Caco-2 (cell line): ENCODE measurements at regions not wholly inside any gene's neighbourhood (a gene's known extent, or its start where the extent isn't known, plus 50 kb on each side); places are given as distances from the start of the nearest gene placed in this dataset.
A peak's percentile ranks its signal among the peaks of the same experiment; 100 is the strongest.

ENCODE experiments used
- BruUV-seq: library from RNA; stranded (reverse); fragments of 400-500 nt; replicated peaks from 2 replicates; lab custom pipeline; 2021; lab: Mats Ljungman, UMichigan
- CTCF ChIA-PET: fragments of 300-600 bp; sonication (Branson Sonifier 250); formaldehyde crosslinking; loops from one replicate; lab custom pipeline; 2022; ENCODE audit warnings: antibody characterized with exemption; lab: Charles Lee
- POLR2A ChIA-PET: fragments of 300-600 bp; sonication (Branson Sonifier 250); formaldehyde crosslinking; loops from one replicate; lab custom pipeline; 2022; ENCODE audit warnings: antibody characterized with exemption; lab: Charles Lee
- DNase-seq, 2 experiments: peaks; one replicate each; pipeline versions ENCODE4 v3.0.0 to v3.0.0-alpha.2; 2020 to 2022
- H3K27me3 ChIP-seq: replicated peaks from 2 replicates; pipeline ENCODE4 v1.6.0; 2011; ENCODE audit warnings: low read length; ENCODE audit not compliant: control insufficient read depth, insufficient read depth
- H3K36me3 ChIP-seq: 2 replicates; pipeline ENCODE4 v1.5.1; 2011; ENCODE audit warnings: low read length; ENCODE audit not compliant: control insufficient read depth, insufficient read depth
- H3K4me1 ChIP-seq: fragments of 250-450 bp; sonication (Bioruptor Pico); 2 replicates; pipeline ENCODE4 v1.5.1; 2020; ENCODE audit warnings: mild to moderate bottlenecking
- H3K4me3 ChIP-seq: 2 replicates; pipeline ENCODE4 v1.5.1; 2011; ENCODE audit warnings: low read depth, mild to moderate bottlenecking, control low read depth, low read length
- H3K9me3 ChIP-seq: fragments of 250-450 bp; sonication (Bioruptor Pico); 2 replicates; pipeline ENCODE4 v1.5.1; 2020; ENCODE audit warnings: mild to moderate bottlenecking, moderate library complexity
- H3K27ac Mint-ChIP-seq: one replicate; pipeline ENCODE4 v1.8.0; 2022; ENCODE audit warnings: mixed read lengths; ENCODE audit not compliant: unreplicated experiment
- H3K27me3 Mint-ChIP-seq: one replicate; pipeline ENCODE4 v1.8.0; 2022; ENCODE audit warnings: mixed read lengths; ENCODE audit not compliant: insufficient read depth, unreplicated experiment
- H3K36me3 Mint-ChIP-seq: one replicate; pipeline ENCODE4 v1.8.0; 2022; ENCODE audit warnings: mild to moderate bottlenecking, mixed read lengths; ENCODE audit not compliant: insufficient read depth, unreplicated experiment
- H3K4me1 Mint-ChIP-seq: one replicate; pipeline ENCODE4 v1.8.0; 2022; ENCODE audit warnings: low read depth, mixed read lengths; ENCODE audit not compliant: unreplicated experiment
- H3K4me3 Mint-ChIP-seq: one replicate; pipeline ENCODE4 v1.8.0; 2022; ENCODE audit warnings: mild to moderate bottlenecking, moderate library complexity, mixed read lengths; ENCODE audit not compliant: unreplicated experiment
- H3K9me3 Mint-ChIP-seq: one replicate; pipeline ENCODE4 v1.8.0; 2022; ENCODE audit warnings: mixed read lengths; ENCODE audit not compliant: unreplicated experiment
- CTCF ChIP-seq, 2 experiments: fragments of 200-600 bp in 1 of 2; IDR thresholded peaks; 1 replicate in 1 of 2; 2 replicates in 1 of 2; pipeline versions ENCODE4 v1.5.1 to v1.8.0; 2011 to 2022; ENCODE audit warnings: antibody characterized with exemption in 1 of 2, control low read depth in 1 of 2, inconsistent platforms in 1 of 2, low read depth in 1 of 2, low read length in 1 of 2, mild to moderate bottlenecking in 1 of 2, moderate library complexity in 1 of 2; ENCODE audit not compliant: insufficient read depth in 1 of 2, severe bottlenecking in 1 of 2, unreplicated experiment in 1 of 2
- intact Hi-C: fragments of 100-400 bp; cut with micrococcal nuclease; formaldehyde crosslinking; loops from one replicate; pipeline ENCODE4 v1.10.0; 2022; ENCODE audit not compliant: unreplicated experiment

- Mint-ChIP-seq H3K27ac (no peak overlapping the region), H3K9me3 (no peaks in the 10 kb centered on the region), H3K27me3 (peaks cover 9% of the 10 kb centered on the region), H3K36me3 (no peaks in the 10 kb centered on the region), H3K4me1 (no peaks in the 10 kb centered on the region), H3K4me3 (no peak overlapping the region)
- no peak overlapping the region for H3K4me3 ChIP-seq
- no peaks in the 10 kb centered on the region; the same call in 1 of the 2 replicates for H3K27me3 ChIP-seq
- CTCF ChIA-PET, result no interaction called here
- POLR2A ChIA-PET, result no interaction called here
- BruUV-seq, result no TSS peak
- no peaks in the 10 kb centered on the region for H3K4me1 ChIP-seq
- no peaks in the 10 kb centered on the region for H3K36me3 ChIP-seq
- intact Hi-C loops, result no loop called here
- TF ChIP-seq CTCF (IDR thresholded peaks at IDR 0.05; ENCODE audit: insufficient read depth in 1 of 2, low read depth in 1 of 2, low read length in 1 of 2, severe bottlenecking in 1 of 2, unreplicated experiment in 1 of 2), result no peak
- no peaks in the 10 kb centered on the region for H3K9me3 ChIP-seq
- DNase-seq, result no peak
Measured at GRCh38 chr10:69726850-69727249, 74.9 kb upstream of the COL13A1 start.

GRCh38 chr10:69728335-69728870 lies 73.3 kb upstream of the COL13A1 start:
- intact Hi-C loops, result no loop called here
- CTCF ChIA-PET, result no interaction called here
- no peaks in the 10 kb centered on the region for H3K9me3 Mint-ChIP-seq
- no peaks in the 10 kb centered on the region for H3K4me1 Mint-ChIP-seq
- no peaks in the 10 kb centered on the region for H3K36me3 ChIP-seq
- H3K4me3 Mint-ChIP-seq, result no peak overlapping the region
- H3K27me3 Mint-ChIP-seq, result peaks cover 6% of the 10 kb centered on the region
- no peaks in the 10 kb centered on the region for H3K4me1 ChIP-seq
- 0 out of 2 replicates have a peak, but pooled peaks cover 1% of the 10 kb centered on the region for H3K9me3 ChIP-seq
- no peaks in the 10 kb centered on the region; the same call in 1 of the 2 replicates for H3K27me3 ChIP-seq
- no peak overlapping the region for H3K4me3 ChIP-seq
- no peak for DNase-seq
- no peak overlapping the region for H3K27ac Mint-ChIP-seq
- no peaks in the 10 kb centered on the region for H3K36me3 Mint-ChIP-seq
- POLR2A ChIA-PET, result interaction anchor here (0.6 kb wide), 1 partner anchor 82 kb away, joined by 7 read pairs; no protein-coding TSS in a partner anchor
- TF ChIP-seq CTCF (IDR thresholded peaks at IDR 0.05; ENCODE audit: insufficient read depth in 1 of 2, low read depth in 1 of 2, low read length in 1 of 2, severe bottlenecking in 1 of 2, unreplicated experiment in 1 of 2), result no peak
- BruUV-seq, result no TSS peak

- Mint-ChIP-seq H3K36me3 (no peaks in the 10 kb centered on the region), H3K4me1 (no peaks in the 10 kb centered on the region), H3K9me3 (no peaks in the 10 kb centered on the region), H3K27ac (no peak overlapping the region), H3K27me3 (peaks cover 3% of the 10 kb centered on the region), H3K4me3 (no peak overlapping the region)
- TF ChIP-seq CTCF (IDR thresholded peaks at IDR 0.05; ENCODE audit: insufficient read depth in 1 of 2, low read depth in 1 of 2, low read length in 1 of 2, severe bottlenecking in 1 of 2, unreplicated experiment in 1 of 2), result no peak
- intact Hi-C loops, result no loop called here
- Histone ChIP-seq H3K4me1 (no peaks in the 10 kb centered on the region), H3K27me3 (no peaks in the 10 kb centered on the region; the same call in 1 of the 2 replicates), H3K9me3 (0 out of 2 replicates have a peak, but pooled peaks cover 3% of the 10 kb centered on the region), H3K36me3 (no peaks in the 10 kb centered on the region), H3K4me3 (no peak overlapping the region)
- DNase-seq, result peak in 1 of 2 experiments; percentile 32
- CTCF ChIA-PET, result no interaction called here
- no TSS peak for BruUV-seq
- POLR2A ChIA-PET, result no interaction called here
Measured at GRCh38 chr10:69729326-69730048, 72.2 kb upstream of the COL13A1 start.
